Upper lobe of right lung (tissue), 1 donor: ENCODE measurements at regions not wholly inside any gene's neighbourhood (a gene's known extent, or its start where the extent isn't known, plus 50 kb on each side); places are given as distances from the start of the nearest gene placed in this dataset.

ENCODE experiments used
- ATAC-seq: fragments of 200-7000 bp; cut with Tn5 transposase; one replicate; pipeline ENCODE4 v1.9.1; 2020; ENCODE audit warnings: mild to moderate bottlenecking, moderate library complexity
- DNase-seq: peaks from one replicate; pipeline ENCODE4 v3.0.0-alpha.2; 2020
- H3K27ac ChIP-seq: fragments of 200-600 bp; one replicate; pipeline ENCODE4 v1.8.0; 2022
- H3K27me3 ChIP-seq: fragments of 200-600 bp; one replicate; pipeline ENCODE4 v1.8.0; 2022; ENCODE audit warnings: mild to moderate bottlenecking
- H3K36me3 ChIP-seq: fragments of 200-600 bp; one replicate; pipeline ENCODE4 v1.8.0; 2022
- H3K4me1 ChIP-seq: fragments of 200-600 bp; one replicate; pipeline ENCODE4 v1.8.0; 2022
- H3K4me3 ChIP-seq: fragments of 200-600 bp; one replicate; pipeline ENCODE4 v1.8.0; 2022; ENCODE audit warnings: mild to moderate bottlenecking
- H3K9me3 ChIP-seq: fragments of 200-600 bp; one replicate; pipeline ENCODE4 v1.8.0; 2022
- CTCF ChIP-seq: fragments of 200-600 bp; IDR thresholded peaks from one replicate; pipeline ENCODE4 v1.8.0; 2022; ENCODE audit warnings: antibody characterized with exemption
- intact Hi-C: fragments of 100-400 bp; cut with DNase I; formaldehyde crosslinking; loops from one replicate; pipeline ENCODE4 v1.11.0; 2022
- donor health status: DM: no; HTN: yes; CAD: no; lungs with severe emphysema.

GRCh38 chr14:44339231-44339630, 167.9 kb downstream of the FSCB start:
- no peak for TF ChIP-seq CTCF
- Histone ChIP-seq H3K27ac (no peak overlapping the region), H3K36me3 (no peaks in the 10 kb centered on the region), H3K4me3 (no peak overlapping the region), H3K4me1 (no peaks in the 10 kb centered on the region), H3K9me3 (no peaks in the 10 kb centered on the region), H3K27me3 (no peaks in the 10 kb centered on the region)
- no peak for ATAC-seq
- no peak for DNase-seq
- intact Hi-C loops, result no loop called here

- Histone ChIP-seq H3K27ac (no peak overlapping the region), H3K9me3 (no peaks in the 10 kb centered on the region), H3K4me1 (no peaks in the 10 kb centered on the region), H3K27me3 (no peaks in the 10 kb centered on the region), H3K36me3 (no peaks in the 10 kb centered on the region), H3K4me3 (no peak overlapping the region)
- DNase-seq, result no peak
- no peak for TF ChIP-seq CTCF
- no peak for ATAC-seq
- intact Hi-C loops, result no loop called here
Observed at GRCh38 chr14:44317441-44317746, 189.7 kb downstream of the FSCB start.

GRCh38 chr14:44316647-44317440, 190.2 kb downstream of the FSCB start:
- no peaks in the 10 kb centered on the region for H3K9me3 ChIP-seq
- peak; percentile 56 for ATAC-seq
- no peak for TF ChIP-seq CTCF
- H3K27ac ChIP-seq, result no peak overlapping the region
- no peaks in the 10 kb centered on the region for H3K36me3 ChIP-seq
- intact Hi-C loops, result no loop called here
- DNase-seq, result no peak
- H3K4me1 ChIP-seq, result no peaks in the 10 kb centered on the region
- no peak overlapping the region for H3K4me3 ChIP-seq
- no peaks in the 10 kb centered on the region for H3K27me3 ChIP-seq

- Histone ChIP-seq H3K4me1 (no peaks in the 10 kb centered on the region), H3K36me3 (no peaks in the 10 kb centered on the region), H3K9me3 (no peaks in the 10 kb centered on the region), H3K4me3 (no peak overlapping the region), H3K27me3 (no peaks in the 10 kb centered on the region), H3K27ac (no peak overlapping the region)
- ATAC-seq (no peak), DNase-seq (no peak)
- TF ChIP-seq CTCF, result no peak
- intact Hi-C loops, result no loop called here
Observed at GRCh38 chr14:44309331-44309730, 197.8 kb downstream of the FSCB start.

GRCh38 chr14:44300916-44301315, 206.2 kb downstream of the FSCB start:
- intact Hi-C loops, result no loop called here
- Histone ChIP-seq H3K4me1 (no peaks in the 10 kb centered on the region), H3K27ac (no peak overlapping the region), H3K27me3 (no peaks in the 10 kb centered on the region), H3K36me3 (no peaks in the 10 kb centered on the region), H3K4me3 (no peak overlapping the region), H3K9me3 (no peaks in the 10 kb centered on the region)
- DNase-seq (no peak), ATAC-seq (no peak)
- TF ChIP-seq CTCF, result no peak

GRCh38 chr14:44297437-44297836, 209.6 kb downstream of the FSCB start:
- TF ChIP-seq CTCF, result no peak
- DNase-seq, result no peak
- Histone ChIP-seq H3K4me1 (no peaks in the 10 kb centered on the region), H3K27ac (no peak overlapping the region), H3K27me3 (no peaks in the 10 kb centered on the region), H3K36me3 (no peaks in the 10 kb centered on the region), H3K4me3 (no peak overlapping the region), H3K9me3 (no peaks in the 10 kb centered on the region)
- ATAC-seq, result no peak
- intact Hi-C loops, result no loop called here
